HEK293 (cell line): ENCODE measurements at regions not wholly inside any gene's neighbourhood (a gene's known extent, or its start where the extent isn't known, plus 50 kb on each side); places are given as distances from the start of the nearest gene placed in this dataset.

Experiments used
- CTCF ChIP-seq: fragments of 450-650 bp; formaldehyde crosslinking; IDR thresholded peaks from 2 replicates; pipeline ENCODE4 v1.5.1; 2016; ENCODE audit warnings: missing biosample characterization, missing genetic modification characterization
- ZBTB6 ChIP-seq: fragments of 450-650 bp; formaldehyde crosslinking; IDR thresholded peaks from 2 replicates; pipeline ENCODE4 v1.5.1; 2017; ENCODE audit warnings: missing biosample characterization, missing genetic modification characterization
- ZNF18 ChIP-seq: fragments of 450-650 bp; formaldehyde crosslinking; IDR thresholded peaks from 2 replicates; pipeline ENCODE4 v1.5.1; 2016; ENCODE audit warnings: missing biosample characterization, missing genetic modification characterization
- ZNF561 ChIP-seq: fragments of 450-650 bp; IDR thresholded peaks from 2 replicates; pipeline ENCODE4 v1.5.1; 2018; ENCODE audit warnings: missing biosample characterization, missing genetic modification characterization, borderline replicate concordance
- ZNF624 ChIP-seq: fragments of 450-650 bp; formaldehyde crosslinking; IDR thresholded peaks from 2 replicates; pipeline ENCODE4 v1.5.1; 2017; ENCODE audit warnings: missing biosample characterization, missing genetic modification characterization

- TF ChIP-seq CTCF (no peak), ZNF624 (tag by site-specific recombination) (no peak), ZBTB6 (tag by site-specific recombination) (no peak), ZNF18 (tag by site-specific recombination) (no peak), ZNF561 (no peak)
Measured at GRCh38 chr6:143616741-143617140, 61.0 kb upstream of the PHACTR2 start.
